Psoas muscle (tissue), 7 donors: ENCODE measurements at regions not wholly inside any gene's neighbourhood (a gene's known extent, or its start where the extent isn't known, plus 50 kb on each side); places are given as distances from the start of the nearest gene placed in this dataset.

Source experiments
- ATAC-seq, 4 donors: fragments of 200-7000 bp; cut with Tn5 transposase; one replicate each; pipeline ENCODE4 v1.9.1; 2020; ENCODE audit warnings: moderate library complexity in 3 of 4, mild to moderate bottlenecking in 2 of 4
- DNase-seq, 2 donors: peaks; one replicate each; pipeline ENCODE4 v3.0.0-alpha.2; 2020
- H3K27ac ChIP-seq: fragments of 200-600 bp; one replicate; pipeline ENCODE4 v1.8.0; 2022
- H3K27me3 ChIP-seq, 3 donors: fragments of 200-600 bp in 1 of 3; one replicate each; pipeline versions ENCODE4 v1.6.1 to v1.8.0; 2013 to 2022; ENCODE audit warnings: low read length in 2 of 3, mild to moderate bottlenecking in 2 of 3, moderate library complexity in 1 of 3; ENCODE audit not compliant: insufficient read depth in 3 of 3
- H3K36me3 ChIP-seq, 2 donors: fragments of 200-600 bp in 1 of 2; one replicate each; pipeline versions ENCODE4 v1.6.1 to v1.8.0; 2013 to 2022; ENCODE audit warnings: low read depth in 1 of 2, mild to moderate bottlenecking in 1 of 2, moderate library complexity in 1 of 2; ENCODE audit not compliant: insufficient read depth in 1 of 2
- H3K4me1 ChIP-seq: fragments of 200-600 bp; one replicate; pipeline ENCODE4 v1.8.0; 2022
- H3K4me3 ChIP-seq: fragments of 200-600 bp; one replicate; pipeline ENCODE4 v1.8.0; 2022; ENCODE audit warnings: mild to moderate bottlenecking
- H3K9me3 ChIP-seq: fragments of 200-600 bp; one replicate; pipeline ENCODE4 v1.8.0; 2022
- WGBS, 3 donors: extraction: QIAGEN DNeasy Blood & Tissue Kit; methylation state at CpG; one replicate each; pipeline versions ENCODE4 v1.1.6 to v1.1.7; 2013; 5-methylcytosine and 5-hydroxymethylcytosine counted together
- intact Hi-C, 2 donors: fragments of 100-400 bp; cut with DNase I; formaldehyde crosslinking; loops; one replicate each; pipeline versions ENCODE4 v1.11.0 to v1.14.2; 2022
- TF ChIP-seq, protein P1 (sequence below): fragments of 200-600 bp; IDR thresholded peaks from one replicate; pipeline ENCODE4 v1.8.0; 2022; ENCODE audit warnings: antibody characterized with exemption
- donor health status: healthy with polysubstance abuse.
- donor health status: DM: no; HTN: no; CAD: no; lungs with moderate emphysema.
- donor health status: Bipolar disorder and iron deficiency.
- donor health status: healthy.
- donor health status: DM: yes; HTN: yes; CAD: no.
- donor health status: DM: no; HTN: no; CAD: no.
- donor health status: DM: yes; HTN: yes; CAD: no.

DNA sequence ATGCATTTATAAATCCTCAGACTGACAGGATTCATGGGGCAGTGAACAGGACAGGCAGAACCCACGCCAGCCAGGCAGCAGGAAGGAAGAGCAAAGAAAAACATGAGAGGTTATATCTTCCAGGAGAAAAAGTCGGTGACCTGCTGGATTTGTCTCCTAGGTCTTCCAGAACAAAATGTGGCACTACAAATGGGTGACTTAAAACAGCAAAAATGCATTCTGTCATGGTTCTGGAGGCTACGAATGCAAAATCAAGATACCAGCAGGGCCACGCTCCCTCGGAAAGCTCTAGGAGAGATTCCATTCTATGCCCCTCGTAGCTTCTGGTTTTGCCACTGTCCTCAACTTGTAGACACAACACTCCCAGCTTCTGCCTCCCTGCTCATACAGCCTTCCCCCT is 63.4 kb downstream of the PSMG1 start:
- no peak for ATAC-seq

DNA sequence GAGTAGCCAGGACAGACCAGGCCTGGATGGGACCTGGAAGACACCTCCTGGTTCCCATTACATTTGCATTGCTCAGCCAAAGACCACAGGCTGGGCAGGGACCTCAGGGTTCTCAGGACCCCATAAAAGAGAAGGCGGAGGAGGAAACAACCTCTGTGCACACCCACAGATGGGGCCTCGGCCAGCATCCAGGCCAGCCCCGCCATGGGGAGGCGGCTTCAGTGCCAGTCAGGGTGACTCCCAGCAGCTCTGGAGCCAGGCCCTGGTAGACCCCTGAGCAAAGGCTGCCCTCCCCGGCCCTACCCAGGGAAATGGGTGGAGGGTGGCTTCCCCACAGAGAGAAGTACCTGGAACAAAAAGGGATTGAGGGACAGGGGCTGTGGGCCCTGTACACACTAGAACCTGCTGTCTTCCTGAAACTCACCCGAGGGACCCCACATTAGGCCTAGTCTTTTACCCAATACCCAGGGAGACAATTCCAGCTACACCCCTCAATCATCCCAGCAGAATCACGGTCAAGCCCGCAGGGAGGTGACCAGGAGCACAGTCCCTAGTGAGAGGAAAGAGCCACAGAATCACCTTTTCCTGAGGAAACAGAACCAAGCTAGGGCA is 64.5 kb downstream of the PSMG1 start:
- Histone ChIP-seq H3K9me3 (peaks cover 9% of the 10 kb centered on the region), H3K27ac (no peak overlapping the region), H3K36me3 (no peaks in the 10 kb centered on the region), H3K4me3 (no peak overlapping the region), H3K4me1 (peaks cover 21% of the 10 kb centered on the region), H3K27me3 (no peaks in the 10 kb centered on the region)
- DNase-seq (no peak), ATAC-seq (no peak)
- TF ChIP-seq, protein P1, sequence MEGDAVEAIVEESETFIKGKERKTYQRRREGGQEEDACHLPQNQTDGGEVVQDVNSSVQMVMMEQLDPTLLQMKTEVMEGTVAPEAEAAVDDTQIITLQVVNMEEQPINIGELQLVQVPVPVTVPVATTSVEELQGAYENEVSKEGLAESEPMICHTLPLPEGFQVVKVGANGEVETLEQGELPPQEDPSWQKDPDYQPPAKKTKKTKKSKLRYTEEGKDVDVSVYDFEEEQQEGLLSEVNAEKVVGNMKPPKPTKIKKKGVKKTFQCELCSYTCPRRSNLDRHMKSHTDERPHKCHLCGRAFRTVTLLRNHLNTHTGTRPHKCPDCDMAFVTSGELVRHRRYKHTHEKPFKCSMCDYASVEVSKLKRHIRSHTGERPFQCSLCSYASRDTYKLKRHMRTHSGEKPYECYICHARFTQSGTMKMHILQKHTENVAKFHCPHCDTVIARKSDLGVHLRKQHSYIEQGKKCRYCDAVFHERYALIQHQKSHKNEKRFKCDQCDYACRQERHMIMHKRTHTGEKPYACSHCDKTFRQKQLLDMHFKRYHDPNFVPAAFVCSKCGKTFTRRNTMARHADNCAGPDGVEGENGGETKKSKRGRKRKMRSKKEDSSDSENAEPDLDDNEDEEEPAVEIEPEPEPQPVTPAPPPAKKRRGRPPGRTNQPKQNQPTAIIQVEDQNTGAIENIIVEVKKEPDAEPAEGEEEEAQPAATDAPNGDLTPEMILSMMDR = no peak
- intact Hi-C loops = no loop called here
- 90 to 97% (median 92%) methylated on average over 8 of the region's 8 CpGs for WGBS, 3 donors

More for the DNA sequence above, 63.4 kb downstream of the PSMG1 start:
- 83 to 91% (median 88%) methylated on average over 6 of the region's 6 CpGs for WGBS, 3 donors
- Histone ChIP-seq H3K4me3 (no peak overlapping the region), H3K9me3 (peaks cover 9% of the 10 kb centered on the region), H3K4me1 (peaks cover 19% of the 10 kb centered on the region), H3K36me3 (no peaks in the 10 kb centered on the region), H3K27ac (no peak overlapping the region), H3K27me3 (no peaks in the 10 kb centered on the region)
- intact Hi-C loops = loop anchor here (5.0 to 10.0 kb wide), 4 partner anchors 125 to 313 kb away; partner anchors contain the start of gene ETS2 (in 1 of the 2)
- DNase-seq = no peak
- TF ChIP-seq, protein P1 = no peak

DNA sequence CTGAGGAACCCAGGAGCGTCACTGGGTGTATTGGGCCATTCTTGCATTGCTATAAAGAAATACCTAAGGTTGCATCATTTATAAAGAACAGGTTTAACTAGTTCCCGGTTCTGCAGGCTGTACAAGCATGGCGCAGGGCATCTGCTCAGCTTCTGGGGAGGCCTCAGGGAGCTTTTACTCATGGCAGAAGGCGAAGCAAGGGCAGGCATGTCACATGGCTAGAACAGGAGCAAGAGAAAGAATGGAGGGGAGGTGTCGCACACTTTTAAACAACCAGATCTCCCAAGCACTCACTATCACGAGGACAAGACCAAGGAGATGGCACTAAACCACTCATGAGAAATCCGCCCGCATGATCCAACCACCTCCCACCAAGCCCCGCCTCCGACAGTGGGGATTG is 65.2 kb downstream of the PSMG1 start:
- Histone ChIP-seq H3K27ac (no peak overlapping the region), H3K4me3 (no peak overlapping the region), H3K27me3 (no peaks in the 10 kb centered on the region), H3K36me3 (no peaks in the 10 kb centered on the region), H3K9me3 (peaks cover 3% of the 10 kb centered on the region), H3K4me1 (peaks cover 27% of the 10 kb centered on the region)
- TF ChIP-seq, protein P1 = no peak
- intact Hi-C loops = no loop called here
- DNase-seq = no peak
- WGBS, 3 donors = 93 to 98% (median 97%) methylated on average over 10 of the region's 10 CpGs
- no peak for ATAC-seq

GRCh38 chr21:39117440-39117970 is 65.7 kb downstream of the PSMG1 start:
- WGBS, 3 donors = 91 to 98% (median 96%) methylated on average over 11 of the region's 11 CpGs
- TF ChIP-seq, protein P1 = no peak
- no peak overlapping the region for H3K27ac ChIP-seq
- DNase-seq = no peak
- intact Hi-C loops = no loop called here
- H3K27me3 ChIP-seq = no peaks in the 10 kb centered on the region
- no peak overlapping the region for H3K4me3 ChIP-seq
- peaks cover 31% of the 10 kb centered on the region for H3K4me1 ChIP-seq
- H3K36me3 ChIP-seq = no peaks in the 10 kb centered on the region
- no peaks in the 10 kb centered on the region for H3K9me3 ChIP-seq
- no peak for ATAC-seq
